ENCODE measurements at regions not wholly inside any gene's neighbourhood (a gene's known extent, or its start where the extent isn't known, plus 50 kb on each side); places are given as distances from the start of the nearest gene placed in this dataset.

DNA sequence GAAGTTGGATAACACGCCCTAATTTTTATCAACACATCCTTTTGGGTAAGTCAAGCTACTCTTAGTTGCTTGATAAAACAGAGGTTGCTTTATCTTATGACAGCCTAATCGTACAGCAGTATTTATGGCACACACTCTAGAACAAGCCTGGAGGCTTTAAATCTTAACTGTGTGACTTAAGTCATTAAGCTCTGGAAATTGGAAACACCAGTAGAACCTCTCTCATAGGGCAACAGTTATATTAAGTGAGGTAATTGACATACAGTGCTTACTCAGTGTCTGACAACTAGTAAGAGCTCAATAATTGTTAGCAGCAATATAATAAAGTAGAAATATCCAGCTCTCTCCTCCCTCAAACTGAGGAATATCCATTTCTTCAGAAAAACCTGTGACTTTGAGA is 808.9 kb upstream of the WWC1 start:
- no peak overlapping the region for H3K4me3 ChIP-seq (ENCODE audit: low read depth, low read length, poor library complexity, severe bottlenecking)
- no peak overlapping the region for H2AFZ ChIP-seq (ENCODE audit: low read length)
- no peak overlapping the region for H3K4me2 ChIP-seq (ENCODE audit: low read length)
- H3K79me2 ChIP-seq (ENCODE audit: insufficient read depth, low read length) = no peaks in the 10 kb centered on the region
- no peaks in the 10 kb centered on the region for H3F3A ChIP-seq (ENCODE audit: insufficient read depth, low read length)
- no peaks in the 10 kb centered on the region for H4K20me1 ChIP-seq (ENCODE audit: insufficient read depth, low read length)
- H3K9me2 ChIP-seq (ENCODE audit: low read depth, low read length) = no peaks in the 10 kb centered on the region
- no peak overlapping the region for H3K27ac ChIP-seq (ENCODE audit: low read depth, low read length, poor library complexity, severe bottlenecking)
- H3K4me1 ChIP-seq (ENCODE audit: insufficient read depth, low read length, severe bottlenecking) = no peaks in the 10 kb centered on the region
- no peaks in the 10 kb centered on the region for H3K27me3 ChIP-seq (ENCODE audit: insufficient read depth, low read length)
- no peak for TF ChIP-seq CTCF (IDR thresholded peaks at IDR 0.05; ENCODE audit: low read length)
- TF ChIP-seq EZH2 (IDR thresholded peaks at IDR 0.05; ENCODE audit: borderline replicate concordance, low read length) = no peak
- no peaks in the 10 kb centered on the region for H3K36me3 ChIP-seq (ENCODE audit: insufficient read depth, low read length)
- no peaks in the 10 kb centered on the region for H3K9me3 ChIP-seq (ENCODE audit: low read length)
- no peak overlapping the region for H3K9ac ChIP-seq (ENCODE audit: low read length)

DNA sequence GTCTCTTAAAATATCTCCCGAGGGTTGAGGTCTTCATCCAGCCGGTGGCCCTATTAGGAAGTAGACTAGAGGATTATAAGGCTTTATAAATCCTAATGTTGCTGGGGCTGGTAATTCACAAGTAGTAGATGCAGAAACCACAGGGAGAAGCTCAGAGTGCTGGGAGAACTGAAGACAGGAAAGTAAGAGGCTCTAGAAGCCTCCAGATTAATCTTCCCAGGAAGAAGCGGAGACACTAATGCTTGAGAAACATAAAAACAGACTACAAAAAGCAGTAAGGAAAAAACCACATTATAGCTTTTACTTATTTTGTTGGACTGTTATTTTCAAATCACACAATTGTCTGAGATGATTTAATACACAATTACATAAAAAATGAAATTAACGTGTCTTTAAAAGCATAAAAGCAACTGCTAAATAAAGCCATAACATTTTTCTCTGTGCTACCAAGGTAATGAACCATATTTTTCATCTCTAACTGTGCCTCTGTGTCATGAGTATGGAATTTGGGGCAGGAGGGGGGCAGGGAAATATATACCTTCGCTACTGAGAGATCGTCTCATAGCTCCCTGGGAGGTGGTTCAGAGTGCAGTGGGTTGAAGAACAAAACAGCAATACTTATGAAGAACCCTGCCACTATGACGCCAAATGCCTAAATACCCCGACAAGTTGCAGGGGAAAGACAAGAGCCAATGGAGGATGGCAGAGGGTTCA is 806.2 kb upstream of the WWC1 start:
- no peak overlapping the region for H3K4me3 ChIP-seq (ENCODE audit: low read depth, low read length, poor library complexity, severe bottlenecking)
- H3K36me3 ChIP-seq (ENCODE audit: insufficient read depth, low read length) = no peaks in the 10 kb centered on the region

GRCh38 chr5:167488371-167488770 is 803.1 kb upstream of the WWC1 start:
- no peaks in the 10 kb centered on the region for H3K9me3 ChIP-seq (ENCODE audit: low read length)
- no peak overlapping the region for H3K4me3 ChIP-seq (ENCODE audit: low read depth, low read length, poor library complexity, severe bottlenecking)
- H3K9ac ChIP-seq (ENCODE audit: low read length) = no peak overlapping the region
- no peaks in the 10 kb centered on the region for H3K27me3 ChIP-seq (ENCODE audit: insufficient read depth, low read length)
- no peaks in the 10 kb centered on the region for H3K79me2 ChIP-seq (ENCODE audit: insufficient read depth, low read length)
- no peak overlapping the region for H2AFZ ChIP-seq (ENCODE audit: low read length)
- no peaks in the 10 kb centered on the region for H3K36me3 ChIP-seq (ENCODE audit: insufficient read depth, low read length)
- no peak overlapping the region for H3K4me2 ChIP-seq (ENCODE audit: low read length)
- no peaks in the 10 kb centered on the region for H3F3A ChIP-seq (ENCODE audit: insufficient read depth, low read length)
- H4K20me1 ChIP-seq (ENCODE audit: insufficient read depth, low read length) = no peaks in the 10 kb centered on the region
- H3K4me1 ChIP-seq (ENCODE audit: insufficient read depth, low read length, severe bottlenecking) = no peaks in the 10 kb centered on the region
- no peaks in the 10 kb centered on the region for H3K9me2 ChIP-seq (ENCODE audit: low read depth, low read length)
- TF ChIP-seq CTCF (IDR thresholded peaks at IDR 0.05; ENCODE audit: low read length) (no peak), EZH2 (IDR thresholded peaks at IDR 0.05; ENCODE audit: borderline replicate concordance, low read length) (no peak)
- H3K27ac ChIP-seq (ENCODE audit: low read depth, low read length, poor library complexity, severe bottlenecking) = no peak overlapping the region

More for the DNA sequence above, 806.2 kb upstream of the WWC1 start:
- Histone ChIP-seq H3K27me3 (ENCODE audit: insufficient read depth, low read length) (no peaks in the 10 kb centered on the region), H3K27ac (ENCODE audit: low read depth, low read length, poor library complexity, severe bottlenecking) (no peak overlapping the region), H2AFZ (ENCODE audit: low read length) (no peak overlapping the region), H4K20me1 (ENCODE audit: insufficient read depth, low read length) (no peaks in the 10 kb centered on the region), H3K9ac (ENCODE audit: low read length) (no peak overlapping the region), H3K79me2 (ENCODE audit: insufficient read depth, low read length) (no peaks in the 10 kb centered on the region), H3F3A (ENCODE audit: insufficient read depth, low read length) (no peaks in the 10 kb centered on the region), H3K9me2 (ENCODE audit: low read depth, low read length) (no peaks in the 10 kb centered on the region), H3K4me2 (ENCODE audit: low read length) (no peak overlapping the region), H3K4me1 (ENCODE audit: insufficient read depth, low read length, severe bottlenecking) (no peaks in the 10 kb centered on the region), H3K9me3 (ENCODE audit: low read length) (no peaks in the 10 kb centered on the region)
- TF ChIP-seq CTCF (IDR thresholded peaks at IDR 0.05; ENCODE audit: low read length) (no peak), EZH2 (IDR thresholded peaks at IDR 0.05; ENCODE audit: borderline replicate concordance, low read length) (no peak)
